ENCODE measurements at regions not wholly inside any gene's neighbourhood (a gene's known extent, or its start where the extent isn't known, plus 50 kb on each side); places are given as distances from the start of the nearest gene placed in this dataset.

DNA sequence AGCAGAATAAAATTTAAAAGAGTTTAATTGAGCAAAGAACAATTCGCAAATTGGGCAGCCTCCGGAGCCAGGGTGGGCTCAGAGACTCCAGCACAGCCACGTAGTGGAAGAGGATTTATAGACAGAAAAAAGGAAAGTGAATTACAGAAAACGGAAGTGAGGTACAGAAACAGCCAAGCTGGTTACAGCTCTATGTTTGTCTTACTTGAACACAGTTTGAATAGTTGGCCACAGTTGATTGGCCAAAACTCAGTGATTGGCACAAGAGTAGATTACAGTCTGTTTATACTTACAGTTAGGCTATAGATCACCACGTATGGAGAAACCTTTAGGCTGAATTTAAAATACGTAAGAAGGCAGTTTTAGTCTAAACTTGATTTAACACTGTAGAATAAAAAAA, 78.8 kb upstream of the NEDD4L start:
- no peaks in the 10 kb centered on the region for H3K9me3 ChIP-seq (ENCODE audit: control insufficient read depth in 1 of 2, insufficient read depth in 1 of 2, low read depth in 1 of 2, low read length in 2 of 2)
- H4K20me1 ChIP-seq (ENCODE audit: insufficient read depth), result no peaks in the 10 kb centered on the region
- H3K27me3 ChIP-seq (ENCODE audit: insufficient read depth, low read length), result no peaks in the 10 kb centered on the region
- H3K79me2 ChIP-seq (ENCODE audit: insufficient read depth, low read length), result no peaks in the 10 kb centered on the region
- H3K9me2 ChIP-seq (ENCODE audit: insufficient read depth), result no peaks in the 10 kb centered on the region
- BruUV-seq (replicated peaks), result no TSS peak
- H3K4me3 ChIP-seq (replicated peaks in 1 of 2; ENCODE audit: low read depth in 1 of 2, low read length in 2 of 2), result no peak overlapping the region
- TF ChIP-seq ZNF274 (IDR thresholded peaks at IDR 0.05; ENCODE audit: low read depth, low read length) (no peak), POLR2A (IDR thresholded peaks at IDR 0.05; ENCODE audit: borderline replicate concordance, extremely low read depth, insufficient read depth, insufficient read length) (no peak), TCF7L2 (IDR thresholded peaks at IDR 0.05; ENCODE audit: borderline replicate concordance, extremely low read depth, insufficient read depth, insufficient read length) (no peak), RAD21 (IDR thresholded peaks at IDR 0.05; ENCODE audit: low read depth) (no peak), SRF (IDR thresholded peaks at IDR 0.05; ENCODE audit: low read depth) (no peak), ZFX (IDR thresholded peaks at IDR 0.05) (no peak)
- TF ChIP-seq, protein P1, sequence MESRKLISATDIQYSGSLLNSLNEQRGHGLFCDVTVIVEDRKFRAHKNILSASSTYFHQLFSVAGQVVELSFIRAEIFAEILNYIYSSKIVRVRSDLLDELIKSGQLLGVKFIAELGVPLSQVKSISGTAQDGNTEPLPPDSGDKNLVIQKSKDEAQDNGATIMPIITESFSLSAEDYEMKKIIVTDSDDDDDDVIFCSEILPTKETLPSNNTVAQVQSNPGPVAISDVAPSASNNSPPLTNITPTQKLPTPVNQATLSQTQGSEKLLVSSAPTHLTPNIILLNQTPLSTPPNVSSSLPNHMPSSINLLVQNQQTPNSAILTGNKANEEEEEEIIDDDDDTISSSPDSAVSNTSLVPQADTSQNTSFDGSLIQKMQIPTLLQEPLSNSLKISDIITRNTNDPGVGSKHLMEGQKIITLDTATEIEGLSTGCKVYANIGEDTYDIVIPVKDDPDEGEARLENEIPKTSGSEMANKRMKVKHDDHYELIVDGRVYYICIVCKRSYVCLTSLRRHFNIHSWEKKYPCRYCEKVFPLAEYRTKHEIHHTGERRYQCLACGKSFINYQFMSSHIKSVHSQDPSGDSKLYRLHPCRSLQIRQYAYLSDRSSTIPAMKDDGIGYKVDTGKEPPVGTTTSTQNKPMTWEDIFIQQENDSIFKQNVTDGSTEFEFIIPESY (IDR thresholded peaks at IDR 0.05; ENCODE audit: extremely low read depth, insufficient replicate concordance, low read length), result no peak
- TF ChIP-seq, protein P2, sequence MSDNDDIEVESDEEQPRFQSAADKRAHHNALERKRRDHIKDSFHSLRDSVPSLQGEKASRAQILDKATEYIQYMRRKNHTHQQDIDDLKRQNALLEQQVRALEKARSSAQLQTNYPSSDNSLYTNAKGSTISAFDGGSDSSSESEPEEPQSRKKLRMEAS (IDR thresholded peaks at IDR 0.05), result no peak
- TF ChIP-seq, protein P3, sequence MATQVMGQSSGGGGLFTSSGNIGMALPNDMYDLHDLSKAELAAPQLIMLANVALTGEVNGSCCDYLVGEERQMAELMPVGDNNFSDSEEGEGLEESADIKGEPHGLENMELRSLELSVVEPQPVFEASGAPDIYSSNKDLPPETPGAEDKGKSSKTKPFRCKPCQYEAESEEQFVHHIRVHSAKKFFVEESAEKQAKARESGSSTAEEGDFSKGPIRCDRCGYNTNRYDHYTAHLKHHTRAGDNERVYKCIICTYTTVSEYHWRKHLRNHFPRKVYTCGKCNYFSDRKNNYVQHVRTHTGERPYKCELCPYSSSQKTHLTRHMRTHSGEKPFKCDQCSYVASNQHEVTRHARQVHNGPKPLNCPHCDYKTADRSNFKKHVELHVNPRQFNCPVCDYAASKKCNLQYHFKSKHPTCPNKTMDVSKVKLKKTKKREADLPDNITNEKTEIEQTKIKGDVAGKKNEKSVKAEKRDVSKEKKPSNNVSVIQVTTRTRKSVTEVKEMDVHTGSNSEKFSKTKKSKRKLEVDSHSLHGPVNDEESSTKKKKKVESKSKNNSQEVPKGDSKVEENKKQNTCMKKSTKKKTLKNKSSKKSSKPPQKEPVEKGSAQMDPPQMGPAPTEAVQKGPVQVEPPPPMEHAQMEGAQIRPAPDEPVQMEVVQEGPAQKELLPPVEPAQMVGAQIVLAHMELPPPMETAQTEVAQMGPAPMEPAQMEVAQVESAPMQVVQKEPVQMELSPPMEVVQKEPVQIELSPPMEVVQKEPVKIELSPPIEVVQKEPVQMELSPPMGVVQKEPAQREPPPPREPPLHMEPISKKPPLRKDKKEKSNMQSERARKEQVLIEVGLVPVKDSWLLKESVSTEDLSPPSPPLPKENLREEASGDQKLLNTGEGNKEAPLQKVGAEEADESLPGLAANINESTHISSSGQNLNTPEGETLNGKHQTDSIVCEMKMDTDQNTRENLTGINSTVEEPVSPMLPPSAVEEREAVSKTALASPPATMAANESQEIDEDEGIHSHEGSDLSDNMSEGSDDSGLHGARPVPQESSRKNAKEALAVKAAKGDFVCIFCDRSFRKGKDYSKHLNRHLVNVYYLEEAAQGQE (IDR thresholded peaks at IDR 0.05; ENCODE audit: low read depth), result no peak
- TF ChIP-seq, protein P4, sequence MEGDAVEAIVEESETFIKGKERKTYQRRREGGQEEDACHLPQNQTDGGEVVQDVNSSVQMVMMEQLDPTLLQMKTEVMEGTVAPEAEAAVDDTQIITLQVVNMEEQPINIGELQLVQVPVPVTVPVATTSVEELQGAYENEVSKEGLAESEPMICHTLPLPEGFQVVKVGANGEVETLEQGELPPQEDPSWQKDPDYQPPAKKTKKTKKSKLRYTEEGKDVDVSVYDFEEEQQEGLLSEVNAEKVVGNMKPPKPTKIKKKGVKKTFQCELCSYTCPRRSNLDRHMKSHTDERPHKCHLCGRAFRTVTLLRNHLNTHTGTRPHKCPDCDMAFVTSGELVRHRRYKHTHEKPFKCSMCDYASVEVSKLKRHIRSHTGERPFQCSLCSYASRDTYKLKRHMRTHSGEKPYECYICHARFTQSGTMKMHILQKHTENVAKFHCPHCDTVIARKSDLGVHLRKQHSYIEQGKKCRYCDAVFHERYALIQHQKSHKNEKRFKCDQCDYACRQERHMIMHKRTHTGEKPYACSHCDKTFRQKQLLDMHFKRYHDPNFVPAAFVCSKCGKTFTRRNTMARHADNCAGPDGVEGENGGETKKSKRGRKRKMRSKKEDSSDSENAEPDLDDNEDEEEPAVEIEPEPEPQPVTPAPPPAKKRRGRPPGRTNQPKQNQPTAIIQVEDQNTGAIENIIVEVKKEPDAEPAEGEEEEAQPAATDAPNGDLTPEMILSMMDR (IDR thresholded peaks at IDR 0.05 in 2 of 3, conservative IDR thresholded peaks at IDR 0.05 in 1 of 3; ENCODE audit: borderline replicate concordance in 1 of 3, insufficient read depth in 1 of 3, low read depth in 2 of 3, low read length in 2 of 3), result no peak
- CTCF ChIA-PET, result no interaction called here
- no peak overlapping the region for H3K9ac ChIP-seq (ENCODE audit: low read length)
- POLR2A ChIA-PET, result no interaction called here
- intact Hi-C loops (cut with micrococcal nuclease), result no loop called here
- H3K27ac ChIP-seq (ENCODE audit: low read depth, low read length), result no peak overlapping the region
- no peak for ATAC-seq
- no peaks in the 10 kb centered on the region for H3K36me3 ChIP-seq (ENCODE audit: control insufficient read depth in 1 of 2, insufficient read depth in 2 of 2, low read length in 2 of 2)
- RAD21 ChIA-PET (ENCODE audit: low non-redundant PET in 1 of 2, low total read pairs in 2 of 2, uncharacterized antibody in 2 of 2, unreplicated experiment in 2 of 2), result no interaction called here
- DNase-seq (ENCODE audit: low read depth, low spot score), result no peak
- no peak overlapping the region for H3K4me2 ChIP-seq (ENCODE audit: low read length)
- H3K4me1 ChIP-seq (ENCODE audit: control insufficient read depth in 1 of 2, insufficient read depth in 2 of 2, low read length in 2 of 2), result peaks cover 0 to 3% of the 10 kb centered on the region in 2 experiments; a peak in 1 of 4 replicates
- no peak overlapping the region for H2AFZ ChIP-seq (ENCODE audit: low read depth, low read length, poor library complexity, severe bottlenecking)
